HFFc6 (cell line): ENCODE measurements at regions not wholly inside any gene's neighbourhood (a gene's known extent, or its start where the extent isn't known, plus 50 kb on each side); places are given as distances from the start of the nearest gene placed in this dataset.
"Not testable (repeated sequence)": the region's sequence is repeated elsewhere in the genome, so short reads cannot be mapped to it uniquely, and the experiment has no call there.

Experiments
- DNase-seq: peaks from one replicate; pipeline ENCODE4 v3.0.0-alpha.2; 2018
- H3K27ac Mint-ChIP-seq: 2 replicates; pipeline ENCODE4 v1.8.0; 2020; ENCODE audit warnings: mild to moderate bottlenecking, mixed read lengths
- H3K27me3 Mint-ChIP-seq: 2 replicates; pipeline ENCODE4 v1.8.0; 2021; ENCODE audit warnings: mild to moderate bottlenecking, moderate library complexity, mixed read lengths; ENCODE audit not compliant: insufficient read depth
- H3K36me3 Mint-ChIP-seq: 2 replicates; pipeline ENCODE4 v1.8.0; 2021; ENCODE audit warnings: low read depth, mixed read lengths
- H3K4me1 Mint-ChIP-seq: 2 replicates; pipeline ENCODE4 v1.8.0; 2020; ENCODE audit warnings: low read depth, mixed read lengths
- H3K4me3 Mint-ChIP-seq: 2 replicates; pipeline ENCODE4 v1.8.0; 2020; ENCODE audit warnings: mild to moderate bottlenecking, moderate library complexity, mixed read lengths
- H3K9me3 Mint-ChIP-seq: 2 replicates; pipeline ENCODE4 v1.8.0; 2020; ENCODE audit warnings: mild to moderate bottlenecking, mixed read lengths
- CTCF ChIP-seq: fragments of 200-600 bp; sonication (generic); IDR thresholded peaks from 2 replicates; pipeline ENCODE4 v1.5.0; 2021; ENCODE audit warnings: antibody characterized with exemption, mild to moderate bottlenecking

- H3K27ac Mint-ChIP-seq: no peak overlapping the region
- peaks cover 15% of the 10 kb centered on the region for H3K27me3 Mint-ChIP-seq
- no peak for DNase-seq
- H3K9me3 Mint-ChIP-seq: peaks cover 3% of the 10 kb centered on the region; the same call in 1 of the 2 replicates
- no peak for TF ChIP-seq CTCF
- H3K4me3 Mint-ChIP-seq: no peak overlapping the region
- no peaks in the 10 kb centered on the region for H3K36me3 Mint-ChIP-seq
- H3K4me1 Mint-ChIP-seq: no peaks in the 10 kb centered on the region
Measured at GRCh38 chr15:26125664-26126063, 262.5 kb upstream of the ATP10A start.

GRCh38 chr15:26119322-26119721 is 256.2 kb upstream of the ATP10A start:
- Mint-ChIP-seq H3K27ac (no peak overlapping the region), H3K36me3 (no peaks in the 10 kb centered on the region)
- TF ChIP-seq CTCF: no peak

GRCh38 chr15:26115229-26115943 is 252.3 kb upstream of the ATP10A start:
- no peak for DNase-seq
- Mint-ChIP-seq H3K36me3 (no peaks in the 10 kb centered on the region), H3K27me3 (peaks cover 12% of the 10 kb centered on the region), H3K9me3 (no peaks in the 10 kb centered on the region; the same call in 1 of the 2 replicates), H3K4me1 (no peaks in the 10 kb centered on the region), H3K27ac (no peak overlapping the region), H3K4me3 (no peak overlapping the region)
- TF ChIP-seq CTCF: no peak

More at GRCh38 chr15:26119322-26119721, 256.2 kb upstream of the ATP10A start:
- no peak overlapping the region for H3K4me3 Mint-ChIP-seq
- H3K27me3 Mint-ChIP-seq: peaks cover 9% of the 10 kb centered on the region
- no peak for DNase-seq
- no peaks in the 10 kb centered on the region for H3K9me3 Mint-ChIP-seq
- H3K4me1 Mint-ChIP-seq: no peaks in the 10 kb centered on the region

- H3K9me3 Mint-ChIP-seq, H3K4me3 Mint-ChIP-seq, DNase-seq, H3K4me1 Mint-ChIP-seq, H3K36me3 Mint-ChIP-seq, H3K27ac Mint-ChIP-seq: not testable (repeated sequence)
- H3K27me3 Mint-ChIP-seq: peaks cover 18% of the 10 kb centered on the region
Measured at GRCh38 chr15:26114128-26114527, 251.0 kb upstream of the ATP10A start.

- H3K4me3 Mint-ChIP-seq: no peak overlapping the region
- no peaks in the 10 kb centered on the region for H3K36me3 Mint-ChIP-seq
- H3K4me1 Mint-ChIP-seq: no peaks in the 10 kb centered on the region
- no peak overlapping the region for H3K27ac Mint-ChIP-seq
- no peak for TF ChIP-seq CTCF
- DNase-seq: no peak
- no peaks in the 10 kb centered on the region; the same call in 1 of the 2 replicates for H3K9me3 Mint-ChIP-seq
- peaks cover 20% of the 10 kb centered on the region for H3K27me3 Mint-ChIP-seq
Measured at GRCh38 chr15:26113296-26113695, 250.2 kb upstream of the ATP10A start.

GRCh38 chr15:26109203-26109602 is 246.1 kb upstream of the ATP10A start:
- Mint-ChIP-seq H3K27ac (no peak overlapping the region), H3K36me3 (no peaks in the 10 kb centered on the region; the same call in 1 of the 2 replicates), H3K4me3 (no peak overlapping the region), H3K27me3 (peaks cover 15% of the 10 kb centered on the region), H3K9me3 (peaks cover 6% of the 10 kb centered on the region; the same call in 1 of the 2 replicates), H3K4me1 (peaks cover 1% of the 10 kb centered on the region; the same call in 1 of the 2 replicates)
- no peak for DNase-seq
- TF ChIP-seq CTCF: no peak
